Epithelial cell of proximal tubule (primary cell): ENCODE measurements at regions not wholly inside any gene's neighbourhood (a gene's known extent, or its start where the extent isn't known, plus 50 kb on each side); places are given as distances from the start of the nearest gene placed in this dataset.

ENCODE experiments used
- DNase-seq: peaks from one replicate; pipeline ENCODE4 v3.0.0-alpha.2; 2011; ENCODE audit warnings: low read depth
- H3K4me3 ChIP-seq: 2 replicates; pipeline ENCODE4 v1.5.1; 2011; ENCODE audit warnings: low read depth, mild to moderate bottlenecking, low read length
- TF ChIP-seq, protein P1 (sequence below): conservative IDR thresholded peaks from 2 replicates; pipeline ENCODE4 v1.5.1; 2012; ENCODE audit warnings: low read depth, mild to moderate bottlenecking, low read length

DNA sequence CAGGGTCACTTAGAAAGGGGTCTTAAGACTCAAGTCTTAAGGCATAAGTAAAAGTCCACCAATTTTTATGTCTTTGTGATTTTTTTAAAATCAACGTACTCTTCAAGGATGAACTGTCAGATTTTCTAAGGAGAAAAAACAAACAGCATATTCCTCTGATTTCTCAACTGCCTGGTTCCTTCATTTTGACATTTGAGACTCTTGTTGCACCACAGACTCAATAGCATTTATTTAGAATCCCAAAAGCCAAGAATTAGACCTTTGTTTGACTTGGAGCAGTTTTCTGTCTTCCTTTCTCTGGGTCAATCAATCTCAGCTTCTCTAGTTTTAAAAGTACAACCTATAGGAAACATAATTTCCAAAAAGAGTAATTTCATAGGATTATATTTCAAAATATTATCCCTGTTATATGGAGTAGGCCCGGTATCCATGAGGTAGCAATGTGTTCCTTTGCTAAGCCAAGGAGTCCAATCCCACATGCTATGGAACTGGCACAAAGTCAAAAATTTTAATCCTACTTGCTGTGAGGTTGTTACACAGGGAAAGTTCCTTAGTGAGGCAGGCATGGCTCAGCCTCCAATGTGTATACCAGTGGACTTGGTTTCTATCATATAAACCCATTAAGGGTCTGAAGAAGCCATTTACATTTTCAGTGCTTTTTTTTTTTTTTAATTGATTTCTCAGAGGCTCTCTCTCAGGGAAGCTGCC is 405.7 kb downstream of the KIF16B start:
- no peak overlapping the region for H3K4me3 ChIP-seq
- no peak for DNase-seq
- TF ChIP-seq, protein P1, sequence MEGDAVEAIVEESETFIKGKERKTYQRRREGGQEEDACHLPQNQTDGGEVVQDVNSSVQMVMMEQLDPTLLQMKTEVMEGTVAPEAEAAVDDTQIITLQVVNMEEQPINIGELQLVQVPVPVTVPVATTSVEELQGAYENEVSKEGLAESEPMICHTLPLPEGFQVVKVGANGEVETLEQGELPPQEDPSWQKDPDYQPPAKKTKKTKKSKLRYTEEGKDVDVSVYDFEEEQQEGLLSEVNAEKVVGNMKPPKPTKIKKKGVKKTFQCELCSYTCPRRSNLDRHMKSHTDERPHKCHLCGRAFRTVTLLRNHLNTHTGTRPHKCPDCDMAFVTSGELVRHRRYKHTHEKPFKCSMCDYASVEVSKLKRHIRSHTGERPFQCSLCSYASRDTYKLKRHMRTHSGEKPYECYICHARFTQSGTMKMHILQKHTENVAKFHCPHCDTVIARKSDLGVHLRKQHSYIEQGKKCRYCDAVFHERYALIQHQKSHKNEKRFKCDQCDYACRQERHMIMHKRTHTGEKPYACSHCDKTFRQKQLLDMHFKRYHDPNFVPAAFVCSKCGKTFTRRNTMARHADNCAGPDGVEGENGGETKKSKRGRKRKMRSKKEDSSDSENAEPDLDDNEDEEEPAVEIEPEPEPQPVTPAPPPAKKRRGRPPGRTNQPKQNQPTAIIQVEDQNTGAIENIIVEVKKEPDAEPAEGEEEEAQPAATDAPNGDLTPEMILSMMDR: no peak

DNA sequence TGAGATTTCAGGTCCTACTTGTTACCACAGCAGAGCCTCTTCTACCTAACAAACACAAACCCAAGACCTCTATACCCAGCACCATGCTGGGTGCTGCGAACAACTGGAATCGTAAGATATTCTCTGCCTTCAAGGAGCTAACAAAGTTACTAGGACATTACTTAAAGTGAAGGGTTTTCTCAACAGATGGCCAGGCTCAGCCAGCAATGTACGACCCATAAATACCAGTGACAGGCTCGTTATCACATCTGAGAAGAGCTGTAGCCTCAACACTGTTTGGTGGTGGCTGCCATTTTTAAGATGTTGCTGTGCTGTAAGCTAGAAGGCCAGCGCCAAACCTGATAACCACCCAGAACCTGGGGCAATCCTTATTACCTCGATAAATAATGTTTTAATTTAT is 406.5 kb downstream of the KIF16B start:
- DNase-seq: no peak
- TF ChIP-seq, protein P1: no peak
- no peak overlapping the region for H3K4me3 ChIP-seq

DNA sequence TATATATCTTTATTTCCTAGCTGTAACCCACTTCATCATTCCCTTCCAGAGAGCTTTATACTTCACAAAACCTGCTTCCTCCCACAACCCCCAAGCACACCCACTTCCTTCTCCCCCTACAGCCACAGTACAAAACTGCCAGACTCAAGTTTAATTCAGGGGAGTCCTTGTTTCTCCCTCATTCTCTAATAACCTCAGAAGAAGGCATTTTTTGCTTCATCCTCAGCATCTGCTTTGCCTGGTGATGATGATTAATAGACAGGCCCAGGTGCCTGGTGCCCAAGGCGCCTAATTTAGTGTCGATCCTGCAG is 414.3 kb downstream of the KIF16B start:
- TF ChIP-seq, protein P1: no peak

DNA sequence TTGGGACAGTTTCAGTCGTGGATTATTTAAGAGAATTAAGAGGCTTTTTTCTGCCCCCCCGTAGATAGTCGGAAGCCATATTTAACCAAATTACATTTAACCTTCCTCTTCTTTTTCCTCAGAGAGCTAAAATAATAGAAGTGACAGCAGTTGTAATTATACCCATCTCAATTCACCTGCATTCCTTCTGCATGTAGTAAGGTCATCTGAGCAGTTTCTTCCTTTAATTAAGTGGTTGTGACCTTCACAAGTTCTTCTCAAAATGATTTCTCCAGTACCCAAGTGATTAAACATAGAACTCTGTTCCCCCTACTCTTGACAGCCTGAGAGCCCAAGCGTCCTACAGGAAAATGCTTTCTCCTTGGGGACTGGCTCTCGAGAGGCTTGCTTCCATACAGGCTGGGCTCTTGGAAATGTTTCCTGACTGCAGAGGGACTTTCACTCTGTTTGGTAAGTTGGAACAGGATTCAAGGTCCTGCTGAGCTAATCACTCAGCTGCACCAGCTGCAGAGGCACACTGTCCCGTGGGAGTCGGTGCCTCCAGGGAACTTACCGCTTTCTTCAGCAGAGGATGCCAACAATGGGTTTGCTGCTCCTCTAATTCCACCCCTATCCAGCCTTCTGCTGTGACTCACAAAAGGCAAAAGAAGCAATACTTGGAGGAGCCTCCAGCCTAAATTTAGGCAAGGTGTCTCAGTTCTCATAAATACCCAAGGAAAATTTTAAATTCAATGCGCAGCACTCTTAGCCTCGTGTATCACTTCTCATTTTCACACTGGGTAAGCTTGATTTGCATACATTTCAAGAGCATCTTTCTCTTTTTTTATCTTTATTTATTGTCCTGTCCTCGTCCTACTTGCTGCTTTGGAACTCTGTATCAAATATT is 414.9 kb downstream of the KIF16B start:
- TF ChIP-seq, protein P1: no peak
- no peak for DNase-seq
- no peak overlapping the region for H3K4me3 ChIP-seq

More for the DNA sequence above, 414.3 kb downstream of the KIF16B start:
- H3K4me3 ChIP-seq: no peak overlapping the region
- DNase-seq: no peak

DNA sequence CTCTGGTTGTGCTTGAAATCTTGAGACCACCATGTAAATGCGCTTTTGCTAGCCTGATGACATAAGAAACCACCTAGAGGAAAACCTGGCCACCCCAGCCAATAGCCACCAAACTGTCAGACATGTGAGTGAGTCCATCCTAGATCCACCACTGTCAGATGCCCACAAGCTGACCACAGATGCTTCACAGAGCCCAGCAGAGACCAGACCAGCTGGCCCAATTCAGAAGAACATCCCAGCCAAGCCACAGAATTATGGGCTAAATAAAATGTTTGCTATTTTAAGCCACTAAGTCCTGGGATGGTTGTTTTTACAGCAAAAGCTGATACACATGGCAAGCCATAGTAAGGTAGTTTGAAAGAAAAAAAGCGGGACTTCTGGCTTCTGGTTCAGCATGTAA is 425.3 kb downstream of the KIF16B start:
- H3K4me3 ChIP-seq: no peak overlapping the region
- TF ChIP-seq, protein P1: no peak
- no peak for DNase-seq

DNA sequence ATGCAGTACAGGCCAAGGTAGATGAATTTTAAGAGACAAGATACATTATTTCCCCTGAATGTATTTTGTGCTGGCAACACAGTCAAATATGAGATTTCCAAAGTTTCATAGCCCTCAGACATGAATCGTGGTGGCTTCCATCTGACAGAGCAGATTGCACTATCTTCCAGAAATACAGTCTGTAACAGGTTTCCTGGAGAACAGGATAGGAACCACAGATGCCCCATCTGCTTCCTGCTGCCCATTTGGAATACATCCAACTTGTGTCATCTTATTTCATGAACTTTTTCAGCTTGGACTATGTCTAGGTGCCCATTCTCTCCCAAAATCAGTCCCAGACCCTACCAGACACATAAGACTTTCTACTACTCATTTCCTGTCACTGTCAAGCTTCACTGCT is 426.0 kb downstream of the KIF16B start:
- TF ChIP-seq, protein P1: no peak
- no peak overlapping the region for H3K4me3 ChIP-seq
- DNase-seq: no peak
